Lower leg skin (tissue), 3 donors: ENCODE measurements at regions not wholly inside any gene's neighbourhood (a gene's known extent, or its start where the extent isn't known, plus 50 kb on each side); places are given as distances from the start of the nearest gene placed in this dataset.

Experiments used
- POLR2A ChIP-seq, 2 donors: fragments of 450-650 bp; IDR thresholded peaks; one replicate each; pipeline ENCODE4 v1.6.1; 2016 to 2017; ENCODE audit warnings: antibody characterized with exemption in 2 of 2, mild to moderate bottlenecking in 1 of 2, moderate library complexity in 1 of 2
- TF ChIP-seq, protein P1 (sequence below), 3 donors: fragments of 450-650 bp; IDR thresholded peaks; one replicate each; pipeline ENCODE4 v1.5.1; 2016; ENCODE audit warnings: antibody characterized with exemption in 3 of 3, mild to moderate bottlenecking in 3 of 3, moderate library complexity in 2 of 3

DNA sequence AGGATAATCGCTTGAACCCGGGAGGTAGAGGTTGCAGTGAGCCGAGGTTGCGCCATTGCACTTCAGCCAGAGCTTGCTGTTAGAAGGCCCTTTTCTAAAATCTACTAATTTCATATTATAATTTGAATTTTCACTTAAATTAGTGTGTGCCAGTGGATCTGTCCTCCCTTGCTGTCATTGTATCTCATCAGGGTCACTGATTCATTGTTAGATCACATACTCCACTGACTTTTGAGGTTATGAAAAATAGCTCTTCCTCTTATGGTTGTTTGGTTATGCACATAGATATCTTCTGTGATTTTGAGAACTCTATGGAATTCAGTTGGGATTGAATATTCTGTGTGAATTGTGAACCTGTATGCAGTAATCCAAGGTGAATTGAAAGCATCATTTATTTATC, 53.1 kb upstream of the TULP4 start:
- TF ChIP-seq POLR2A (IDR thresholded peaks at IDR 0.05) = no peak
- TF ChIP-seq, protein P1, sequence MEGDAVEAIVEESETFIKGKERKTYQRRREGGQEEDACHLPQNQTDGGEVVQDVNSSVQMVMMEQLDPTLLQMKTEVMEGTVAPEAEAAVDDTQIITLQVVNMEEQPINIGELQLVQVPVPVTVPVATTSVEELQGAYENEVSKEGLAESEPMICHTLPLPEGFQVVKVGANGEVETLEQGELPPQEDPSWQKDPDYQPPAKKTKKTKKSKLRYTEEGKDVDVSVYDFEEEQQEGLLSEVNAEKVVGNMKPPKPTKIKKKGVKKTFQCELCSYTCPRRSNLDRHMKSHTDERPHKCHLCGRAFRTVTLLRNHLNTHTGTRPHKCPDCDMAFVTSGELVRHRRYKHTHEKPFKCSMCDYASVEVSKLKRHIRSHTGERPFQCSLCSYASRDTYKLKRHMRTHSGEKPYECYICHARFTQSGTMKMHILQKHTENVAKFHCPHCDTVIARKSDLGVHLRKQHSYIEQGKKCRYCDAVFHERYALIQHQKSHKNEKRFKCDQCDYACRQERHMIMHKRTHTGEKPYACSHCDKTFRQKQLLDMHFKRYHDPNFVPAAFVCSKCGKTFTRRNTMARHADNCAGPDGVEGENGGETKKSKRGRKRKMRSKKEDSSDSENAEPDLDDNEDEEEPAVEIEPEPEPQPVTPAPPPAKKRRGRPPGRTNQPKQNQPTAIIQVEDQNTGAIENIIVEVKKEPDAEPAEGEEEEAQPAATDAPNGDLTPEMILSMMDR (IDR thresholded peaks at IDR 0.05) = no peak
